ENCODE measurements at regions not wholly inside any gene's neighbourhood (a gene's known extent, or its start where the extent isn't known, plus 50 kb on each side); places are given as distances from the start of the nearest gene placed in this dataset.

DNA sequence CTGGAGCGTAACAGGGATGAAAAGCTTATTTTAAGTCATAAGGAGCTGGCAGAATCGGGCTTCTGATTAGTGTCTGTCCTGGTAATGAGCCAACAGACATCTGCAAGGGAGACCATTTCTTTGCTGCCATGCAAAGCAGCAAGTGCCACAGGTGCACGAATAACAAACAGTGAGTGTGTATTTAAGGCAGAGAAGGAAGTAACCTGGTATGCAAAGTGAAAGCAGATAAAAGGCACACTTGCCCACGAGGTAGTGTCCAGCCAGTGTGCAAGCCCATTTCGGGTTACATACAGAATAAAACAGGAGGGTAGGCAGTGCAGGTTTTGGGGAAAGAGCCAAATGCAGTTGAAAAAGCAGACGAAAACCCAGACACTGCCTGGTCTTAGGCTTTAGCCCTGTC lies 1153.7 kb downstream of the SI start:
- no peak for DNase-seq

DNA sequence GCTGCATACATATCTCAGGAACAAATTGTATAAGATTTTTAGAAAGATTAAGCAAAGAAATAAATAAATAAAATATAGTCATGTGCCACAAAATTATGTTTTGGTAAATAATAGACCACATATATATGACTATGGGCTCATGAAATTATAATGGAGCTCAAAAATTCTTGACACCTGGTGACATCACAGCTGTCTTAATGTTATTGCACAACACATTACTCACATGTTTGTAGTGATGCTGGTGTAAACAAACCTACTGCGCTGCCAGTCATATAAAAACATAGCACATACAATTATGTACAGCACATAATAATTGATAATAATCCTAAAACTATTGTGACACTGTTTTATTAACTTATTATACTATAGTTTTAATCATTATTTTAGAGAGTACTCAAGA lies 1159.1 kb downstream of the SI start:
- no peak for DNase-seq

DNA sequence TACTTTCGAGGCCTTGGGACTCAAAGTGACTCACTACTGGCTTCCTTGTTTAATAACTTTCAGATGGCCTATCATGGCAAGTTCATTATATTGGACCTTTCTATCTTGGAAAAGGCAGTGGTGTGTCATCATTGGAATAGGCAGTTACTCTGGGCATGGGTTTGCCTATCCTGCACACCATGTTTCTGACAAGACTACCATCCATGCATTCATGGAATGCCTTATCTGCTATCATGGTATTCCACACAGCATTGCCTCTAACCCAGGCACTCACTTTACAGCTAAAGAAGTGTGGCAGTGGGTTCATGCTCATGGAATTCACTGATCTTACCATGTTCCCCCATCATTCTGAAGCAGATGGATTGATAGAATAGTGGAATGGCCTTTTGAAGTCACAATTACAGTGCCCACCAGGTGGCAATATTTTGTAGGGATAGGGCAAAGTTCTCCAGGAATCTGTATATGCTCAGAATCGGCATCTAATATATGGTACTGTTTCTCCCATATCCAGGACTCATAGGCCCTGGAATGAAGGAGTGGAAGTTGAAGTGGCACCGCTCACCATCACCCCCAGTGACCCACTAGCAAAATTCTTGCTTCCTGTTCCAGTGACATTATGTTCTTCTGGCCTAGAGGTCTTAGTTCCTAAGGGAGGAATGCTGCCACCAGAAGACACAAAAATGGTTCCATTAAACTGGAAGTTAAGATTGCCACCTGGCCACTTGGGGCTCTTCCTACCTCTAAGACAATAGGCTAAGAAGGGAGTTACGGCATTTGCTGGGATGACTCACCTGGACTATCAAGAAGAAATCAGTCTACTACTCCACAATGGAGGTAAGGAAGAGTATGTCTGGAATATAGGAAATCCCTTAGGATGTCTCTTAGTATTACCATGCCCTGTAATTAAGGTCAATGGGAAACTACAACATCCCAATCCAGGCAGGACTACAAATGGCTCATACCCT lies 1161.4 kb downstream of the SI start:
- DNase-seq, result peak in 1 of 2 experiments; percentile 34

DNA sequence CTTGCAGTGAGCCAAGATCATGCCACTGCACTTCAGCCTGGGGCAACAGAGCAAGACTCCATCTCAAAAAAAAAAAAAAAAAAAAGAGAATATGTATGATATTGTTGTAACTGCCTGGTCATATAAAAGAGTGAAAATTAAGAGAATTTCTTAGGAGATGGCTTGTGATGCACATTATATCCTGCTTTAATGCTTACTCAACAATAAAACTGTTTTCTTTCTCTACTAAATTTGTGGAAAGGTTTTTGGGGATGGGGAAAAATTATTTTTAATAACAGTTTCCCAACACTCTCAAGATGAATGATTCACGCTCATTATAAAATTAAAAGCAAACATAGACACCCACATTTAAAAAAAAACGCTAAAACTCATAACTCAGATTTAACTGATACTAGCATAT lies 1163.0 kb downstream of the SI start:
- DNase-seq, result no peak

DNA sequence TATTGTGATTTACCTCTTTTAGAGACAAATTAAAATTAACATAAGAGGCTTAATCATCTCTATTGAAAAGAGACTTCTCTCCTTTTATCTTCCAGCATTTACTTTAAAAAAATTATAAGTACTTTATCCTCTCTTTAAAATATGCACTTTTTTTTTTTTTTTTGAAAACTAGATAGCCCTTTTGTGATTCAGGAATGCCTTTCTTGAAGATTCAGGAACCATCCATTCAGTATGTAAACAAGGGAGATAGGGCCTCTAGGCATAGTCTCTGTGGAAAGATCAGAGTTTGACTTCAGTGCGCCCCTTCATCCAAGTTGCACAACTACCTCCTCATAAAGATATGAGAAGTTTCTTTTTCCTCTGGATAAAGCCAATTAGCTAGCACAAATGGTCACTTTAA lies 1163.7 kb downstream of the SI start:
- no peak for DNase-seq

DNA sequence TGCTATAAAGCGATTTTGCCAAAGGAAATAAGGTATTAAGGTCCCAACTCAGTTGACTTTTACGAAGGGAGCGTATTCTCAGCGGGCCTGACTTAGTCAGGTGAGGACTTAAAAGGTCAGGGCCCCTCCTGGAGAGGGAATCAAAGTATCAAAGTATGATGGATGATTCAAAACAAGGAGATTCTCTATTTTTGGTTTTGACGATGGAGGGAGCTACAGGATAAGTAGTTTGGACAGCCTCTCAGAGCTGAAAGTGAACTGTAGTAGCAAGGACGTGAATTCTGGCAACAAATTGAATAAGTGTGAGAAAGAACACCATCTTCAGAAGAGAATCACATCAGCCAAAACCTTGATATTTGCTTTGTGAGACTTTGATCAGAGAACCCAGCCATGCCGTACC lies 1186.5 kb downstream of the SI start:
- DNase-seq, result no peak

DNA sequence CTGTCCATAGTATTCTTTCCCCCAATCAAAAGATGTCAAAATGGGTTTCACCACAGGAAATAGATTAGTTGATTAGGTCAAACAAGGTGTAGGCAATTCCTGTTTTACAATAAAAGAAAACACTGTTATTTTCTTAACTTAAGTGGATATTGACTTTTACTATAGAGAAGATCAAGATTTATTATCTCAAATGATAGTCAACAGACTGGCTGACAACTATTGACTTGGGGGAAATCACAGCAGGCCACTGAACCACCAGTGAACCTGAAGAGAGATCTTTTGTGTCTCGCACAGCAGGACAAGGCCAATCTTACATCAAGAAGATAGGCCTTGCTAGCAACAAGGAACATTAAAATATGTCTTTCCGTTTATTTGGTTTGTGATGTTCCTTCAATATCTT lies 1187.6 kb downstream of the SI start:
- no peak for DNase-seq

DNA sequence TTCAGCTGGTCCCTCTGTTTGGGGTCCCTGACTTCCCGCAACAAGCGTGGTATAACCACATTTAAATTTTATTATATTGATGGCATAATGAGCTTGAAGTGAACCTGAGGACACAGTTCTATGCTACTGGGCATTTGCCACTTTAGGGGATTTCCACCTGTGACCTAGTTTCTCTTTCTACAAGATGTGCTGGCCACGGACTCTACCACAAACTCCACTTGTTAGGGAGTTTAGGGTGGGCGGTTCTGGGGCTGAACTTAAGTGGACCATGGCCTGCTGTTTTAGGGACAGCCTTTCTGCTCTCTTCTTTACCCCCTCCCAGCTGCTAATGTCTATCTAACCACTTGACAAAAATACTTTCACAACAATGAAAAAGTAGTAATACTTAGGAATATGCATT lies 1199.1 kb downstream of the SI start:
- no peak for DNase-seq

DNA sequence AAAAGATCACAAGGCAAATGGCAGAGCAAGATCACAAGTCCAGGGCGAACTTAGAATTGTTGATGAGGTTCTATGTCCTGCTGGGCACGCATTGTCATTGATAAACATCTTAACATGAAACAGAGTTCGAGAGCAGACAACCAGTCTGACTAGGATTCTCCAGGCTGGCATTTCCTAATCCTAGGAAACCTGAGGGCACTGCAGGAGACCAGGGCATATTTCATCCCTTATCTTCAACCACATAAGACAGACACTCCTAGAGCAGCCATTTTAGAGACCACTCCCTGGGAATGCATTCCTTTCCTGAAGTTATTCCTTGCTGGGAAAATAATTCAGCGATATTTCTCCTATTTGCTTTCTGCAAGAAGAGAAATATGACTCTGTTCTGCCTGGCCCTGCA lies 1199.9 kb downstream of the SI start:
- no peak for DNase-seq

DNA sequence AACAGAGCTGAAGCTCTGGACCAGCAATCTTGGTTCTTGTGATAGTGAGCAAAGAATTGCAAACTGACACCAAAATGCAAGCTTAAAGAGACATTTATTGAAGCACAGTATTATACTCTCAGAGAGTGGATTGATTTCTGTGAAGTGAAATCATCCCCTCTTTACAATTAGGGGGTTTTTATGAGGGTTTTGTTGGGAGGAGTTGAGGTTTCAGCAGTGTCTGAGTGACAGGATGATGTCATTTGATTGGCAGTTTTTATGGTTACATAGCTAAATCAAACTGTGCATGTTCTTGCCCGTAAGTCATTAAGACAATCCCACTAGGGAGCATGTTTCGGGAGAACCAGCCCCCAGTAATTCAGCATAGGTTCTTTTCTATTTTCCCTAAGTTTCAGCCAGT lies 1200.5 kb downstream of the SI start:
- DNase-seq, result no peak

DNA sequence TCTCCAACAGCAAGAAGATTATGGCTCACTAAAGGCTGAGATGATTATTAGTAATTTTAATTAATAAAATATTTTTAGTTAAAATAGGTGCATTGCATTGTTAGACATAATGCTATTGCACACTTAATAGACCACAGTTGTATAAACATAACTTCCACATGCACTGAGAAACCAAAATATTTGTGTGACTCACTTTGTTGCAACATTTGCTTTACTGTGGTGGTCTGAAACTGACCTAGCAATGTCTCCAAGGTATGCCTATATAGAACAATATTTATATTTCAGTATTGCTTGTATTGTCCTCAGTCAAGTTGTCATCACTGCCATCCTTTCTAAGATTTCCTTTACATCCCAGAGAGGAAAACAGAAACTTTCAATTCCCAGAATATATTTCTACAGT lies 1215.2 kb downstream of the SI start:
- DNase-seq, result no peak

DNA sequence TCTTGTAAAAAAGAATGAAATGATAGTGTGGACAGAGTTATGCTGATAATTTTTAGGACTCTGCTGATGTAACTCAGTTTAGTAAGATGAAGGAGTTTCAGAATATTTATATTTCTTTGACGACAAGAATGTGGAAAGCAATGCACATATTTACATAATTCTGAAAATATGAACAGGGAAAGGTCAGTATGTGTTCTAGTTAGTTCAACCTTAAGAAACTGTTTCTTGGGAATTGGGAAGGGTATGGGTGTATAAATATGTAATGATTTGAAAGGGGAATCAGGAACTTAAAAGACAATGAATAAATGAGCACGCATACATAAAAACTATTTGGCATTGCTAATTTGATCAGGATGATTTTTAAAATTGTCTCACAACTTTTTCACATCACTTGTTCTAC lies 1226.1 kb downstream of the SI start:
- no peak for DNase-seq

DNA sequence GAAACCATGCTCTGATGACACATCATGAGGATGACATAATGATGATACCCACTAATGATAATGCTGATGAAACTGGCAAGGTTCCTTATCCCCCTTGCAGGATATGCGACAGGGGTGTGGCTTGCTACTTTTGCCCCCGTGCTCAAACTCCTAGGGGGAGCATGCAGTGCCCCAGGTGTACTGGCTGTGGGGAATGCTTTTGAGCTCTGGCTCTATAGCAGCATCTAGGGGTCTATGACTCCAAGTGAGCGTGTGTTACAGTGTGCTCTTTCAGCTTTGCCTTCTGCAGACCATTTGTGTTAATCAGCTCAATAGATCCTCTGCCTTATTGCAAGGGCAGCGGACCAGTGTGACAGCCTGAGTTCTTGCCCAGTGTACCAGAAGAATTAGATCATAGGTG lies 1239.5 kb downstream of the SI start:
- no peak for DNase-seq

DNA sequence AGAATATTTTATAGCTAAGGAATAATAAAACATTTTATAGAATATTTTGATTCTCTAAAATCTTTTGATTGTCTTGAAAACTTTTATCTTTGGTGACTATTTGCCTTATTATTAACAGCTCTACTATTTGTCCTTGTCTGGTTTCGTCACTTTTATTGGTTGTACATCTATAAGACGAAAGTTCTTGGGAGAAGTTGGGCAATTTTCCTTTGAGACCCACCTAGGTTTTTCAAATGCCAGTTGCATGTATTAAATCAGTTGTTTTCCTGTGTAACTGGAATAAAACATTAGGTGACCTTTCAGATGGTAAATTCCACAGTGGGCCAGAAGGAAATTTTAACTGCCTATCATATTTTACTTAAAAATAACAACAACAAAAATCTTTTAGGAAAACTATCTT lies 1245.7 kb downstream of the SI start:
- no peak for DNase-seq

DNA sequence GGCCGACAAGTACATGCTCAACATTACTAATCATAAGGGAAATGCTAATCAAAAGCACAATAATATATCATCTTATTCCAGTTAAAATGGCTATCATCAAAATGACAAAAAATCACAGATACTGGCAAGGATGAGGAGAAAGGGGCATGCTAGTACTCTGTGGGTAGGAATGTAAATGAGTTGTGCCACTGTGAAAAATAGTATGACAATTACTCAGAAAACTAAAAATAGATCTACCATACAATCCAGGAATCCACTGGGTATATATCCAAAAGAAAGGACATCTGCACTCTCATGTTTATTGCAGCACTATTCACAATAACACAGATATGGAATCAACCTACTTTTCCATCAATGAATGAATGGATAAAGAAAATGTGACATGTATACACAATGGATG lies 1256.5 kb downstream of the SI start:
- no peak for DNase-seq

DNA sequence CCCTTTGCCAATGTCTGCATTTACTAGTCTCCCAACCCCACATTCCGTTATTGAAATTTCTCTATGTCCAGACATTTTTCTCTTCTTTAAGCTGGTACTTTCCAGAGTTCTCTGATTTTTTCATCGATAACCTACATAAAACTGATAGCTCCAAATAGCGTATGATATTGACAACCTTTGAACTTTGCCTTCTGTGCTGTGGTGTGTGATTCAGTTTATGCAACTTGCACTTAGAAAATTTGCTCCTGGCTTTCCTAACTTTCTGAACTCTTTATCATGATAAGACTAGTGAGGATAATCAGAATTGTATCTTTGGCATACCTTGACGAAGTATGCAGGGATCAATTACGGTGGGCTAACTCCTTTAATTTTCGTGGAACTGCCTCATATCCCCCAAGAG lies 1261.3 kb downstream of the SI start:
- DNase-seq, result no peak

DNA sequence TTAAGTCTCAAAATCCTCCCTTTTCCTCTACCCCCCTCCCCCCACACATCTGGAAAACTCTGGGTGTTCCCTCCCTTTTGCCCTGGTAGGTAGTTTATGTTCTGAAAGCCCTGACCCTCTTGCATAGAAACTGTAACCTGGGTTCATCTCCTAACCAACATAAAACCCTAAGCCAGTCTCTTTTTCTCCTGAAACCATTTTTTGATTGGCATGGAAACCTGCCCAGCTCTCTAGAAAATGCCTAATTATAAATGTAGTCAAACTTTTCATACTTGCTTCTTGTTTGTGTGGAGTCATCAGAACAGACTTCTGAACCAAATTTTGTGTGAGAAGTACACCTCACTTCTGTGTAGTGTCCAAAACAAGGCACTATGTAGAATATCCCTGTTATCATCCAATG lies 1264.4 kb downstream of the SI start:
- DNase-seq, result no peak

DNA sequence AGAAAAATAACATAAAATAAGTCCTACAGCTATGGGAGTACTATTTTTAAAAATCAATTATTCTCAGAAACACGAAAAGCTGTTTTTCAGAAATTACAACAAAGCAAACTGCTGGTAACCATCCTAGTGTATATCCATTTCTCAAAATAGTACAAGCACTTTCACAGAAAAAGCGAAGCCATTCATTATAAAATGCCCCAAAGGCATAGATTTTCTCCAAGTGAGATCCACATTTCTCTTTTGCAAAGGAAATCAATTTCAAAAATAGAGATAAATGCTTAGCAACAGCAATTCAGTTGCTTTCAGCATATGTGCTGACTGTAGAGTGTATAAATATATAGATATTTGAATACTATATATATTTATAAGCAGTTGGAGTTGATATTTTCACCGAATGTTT lies 1266.3 kb downstream of the SI start:
- DNase-seq, result no peak

DNA sequence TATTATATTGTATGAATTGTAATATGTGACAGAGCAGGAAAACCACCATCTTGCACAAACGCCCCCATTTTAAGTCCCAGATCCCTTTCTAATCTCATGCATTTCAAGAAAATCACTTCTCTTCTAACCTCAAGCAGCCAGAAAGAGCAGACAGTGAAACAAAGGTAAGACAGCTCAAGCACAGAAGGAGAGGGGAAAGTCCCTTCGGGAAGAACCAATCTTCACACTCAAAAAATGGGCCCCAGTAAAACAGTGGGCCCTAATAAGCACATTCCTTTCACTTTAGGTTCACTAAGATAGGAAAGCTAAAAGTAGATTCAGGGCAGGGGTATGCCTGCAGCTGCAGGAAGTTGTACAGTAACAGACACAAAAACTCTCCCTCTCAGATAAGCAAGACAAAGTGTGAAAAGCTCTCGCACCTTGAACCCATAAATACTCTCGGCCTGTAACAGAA lies 1268.7 kb downstream of the SI start:
- DNase-seq, result no peak

DNA sequence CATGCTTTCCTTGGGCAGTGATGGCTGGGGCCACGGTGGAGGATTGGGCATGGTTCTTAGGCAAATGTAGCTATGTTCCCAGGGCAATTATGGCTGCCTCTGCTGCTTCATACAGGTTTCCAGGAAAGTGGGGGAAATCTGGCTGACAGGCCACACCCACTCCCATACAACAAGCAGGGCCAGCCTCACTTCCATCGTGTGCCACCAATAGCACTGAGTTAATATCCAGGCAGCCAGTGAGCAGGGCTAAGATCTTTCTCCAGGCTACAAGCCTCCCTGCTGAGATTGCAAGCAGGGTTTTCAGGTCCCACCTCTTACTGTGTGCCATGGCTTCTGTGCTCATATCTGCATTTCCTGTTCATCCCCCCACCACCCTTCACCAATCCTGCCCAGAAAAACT lies 1291.9 kb downstream of the SI start:
- DNase-seq, result no peak

DNA sequence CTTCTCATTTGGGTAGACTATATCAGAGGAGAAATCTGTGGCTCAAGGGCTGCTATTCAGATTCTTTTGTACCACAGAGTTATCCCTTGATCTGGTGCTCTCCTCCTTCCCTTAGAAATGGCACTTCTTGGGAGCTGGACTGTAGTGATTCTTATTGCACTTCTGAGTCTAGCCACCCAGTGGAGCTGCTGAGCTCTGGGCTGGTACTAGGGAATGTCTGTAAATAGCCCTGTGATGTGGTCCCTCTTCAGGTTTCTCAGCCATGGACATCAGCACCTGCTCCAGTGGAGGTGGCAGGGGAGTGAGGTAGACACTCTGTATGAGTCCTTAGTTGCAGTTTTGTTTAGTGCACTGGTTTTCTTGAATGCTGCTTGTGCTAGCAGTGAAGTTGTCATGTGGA lies 1292.6 kb downstream of the SI start:
- no peak for DNase-seq

DNA sequence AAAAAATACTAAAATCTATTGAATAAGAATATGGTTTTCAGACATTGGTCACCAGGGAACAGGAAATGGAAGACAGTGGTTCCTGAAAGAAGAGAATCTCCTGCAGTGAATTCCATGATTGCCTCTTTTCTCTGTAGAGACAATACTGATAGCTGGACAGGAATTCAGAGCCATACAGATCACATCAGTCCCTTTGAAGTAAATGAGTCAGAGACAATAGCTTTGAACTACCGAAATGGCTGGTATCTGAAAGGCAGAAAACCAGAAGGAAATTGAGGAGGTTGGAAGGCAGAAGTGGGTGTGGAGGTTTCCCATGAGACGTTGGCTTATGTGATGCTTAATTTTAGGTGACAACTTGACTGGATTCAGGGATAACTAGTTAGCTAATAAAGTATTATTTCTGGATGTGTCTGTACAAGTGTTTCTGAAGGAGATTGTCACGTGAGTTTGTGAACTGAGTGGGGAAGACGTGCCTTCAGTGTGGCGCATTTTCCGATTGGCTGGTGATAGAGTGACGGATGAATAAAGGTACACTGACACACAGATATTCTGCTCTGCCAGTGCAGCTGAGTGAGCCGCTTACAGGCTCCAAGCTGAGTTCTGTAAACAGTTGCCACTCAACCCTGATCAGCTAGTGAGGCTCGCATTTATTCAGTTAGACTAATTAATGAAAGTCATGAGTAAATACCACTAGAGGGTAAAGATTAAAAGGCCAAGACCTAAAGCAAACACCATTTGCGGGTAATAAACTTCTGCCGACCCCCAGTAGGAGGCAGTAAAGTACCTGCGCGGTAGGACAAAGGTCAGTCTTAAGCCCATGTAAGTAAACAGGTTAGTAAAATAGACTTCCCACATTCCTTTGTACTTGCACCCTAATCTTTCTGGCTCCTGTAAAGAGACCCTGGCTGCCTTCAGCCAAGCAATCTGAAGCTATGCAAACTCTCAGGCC lies 1298.6 kb downstream of the SI start:
- no peak for DNase-seq

DNA sequence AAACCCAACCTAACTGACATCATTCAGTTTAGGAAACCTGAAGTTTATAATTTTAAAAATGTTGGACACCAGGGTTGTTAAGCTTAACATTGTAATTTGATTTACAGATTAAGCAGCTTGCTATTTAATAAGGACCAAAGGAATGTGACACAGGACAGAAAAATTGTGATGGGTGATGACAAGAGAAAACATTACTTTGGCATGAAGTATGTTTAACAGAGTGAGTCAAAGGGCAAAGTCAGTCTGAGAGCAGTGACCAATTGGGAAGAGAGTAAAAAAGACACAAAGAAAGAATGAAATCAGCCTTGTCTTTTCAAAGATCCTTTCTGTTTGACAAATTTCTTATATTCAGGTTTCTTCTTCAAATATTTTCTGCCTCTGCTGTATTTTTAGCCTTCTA lies 1301.6 kb downstream of the SI start:
- DNase-seq, result no peak

DNA sequence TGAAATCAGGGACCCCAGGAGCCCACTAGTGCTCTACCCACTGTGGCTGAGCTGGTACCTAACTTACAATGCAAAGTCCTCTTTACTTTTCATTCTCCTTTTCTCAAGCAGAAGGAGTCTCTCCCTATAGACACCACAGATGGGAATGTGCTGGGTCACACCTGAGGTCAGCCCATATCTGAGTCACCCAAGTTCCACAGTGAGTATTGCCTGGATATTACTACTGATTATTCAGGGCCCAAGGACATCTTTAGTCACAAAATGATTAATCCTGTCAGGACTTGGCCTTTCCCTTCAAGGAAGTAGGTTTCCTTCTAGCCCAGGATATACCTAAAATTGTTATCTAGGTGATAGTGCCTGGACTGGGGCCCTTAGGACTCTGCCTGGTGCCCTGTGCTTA lies 1305.2 kb downstream of the SI start:
- no peak for DNase-seq
